GM23338 (cell line): ENCODE measurements at regions not wholly inside any gene's neighbourhood (a gene's known extent, or its start where the extent isn't known, plus 50 kb on each side); places are given as distances from the start of the nearest gene placed in this dataset.

ENCODE experiments used
- CREB1 ChIP-seq: fragments of 250-450 bp; sonication (Bioruptor Pico); IDR thresholded peaks from 2 replicates; pipeline ENCODE4 v1.5.0; 2020; ENCODE audit warnings: low read depth, mild to moderate bottlenecking, moderate library complexity
- EZH2 ChIP-seq: fragments of 200-600 bp; sonication (generic); IDR thresholded peaks from one replicate; pipeline ENCODE4 v1.8.0; 2017; ENCODE audit warnings: antibody characterized with exemption, mild to moderate bottlenecking, low read depth; ENCODE audit not compliant: unreplicated experiment
- EZH2phosphoT487 ChIP-seq: fragments of 200-600 bp; sonication (generic); IDR thresholded peaks from one replicate; pipeline ENCODE4 v1.8.1; 2018; ENCODE audit warnings: antibody characterized with exemption; ENCODE audit not compliant: unreplicated experiment
- POLR2AphosphoS5 ChIP-seq: IDR thresholded peaks from 2 replicates; pipeline ENCODE4 v1.6.1; 2016; ENCODE audit warnings: antibody characterized with exemption, low read depth
- TF ChIP-seq, protein P1 (sequence below), 2 experiments: fragments of 200-600 bp in 1 of 2; sonication (generic) in 1 of 2; conservative IDR thresholded peaks; 2 replicates each; pipeline versions ENCODE4 v1.5.1 to v1.6.1; 2016 to 2017; ENCODE audit warnings: antibody characterized with exemption in 2 of 2, low read depth in 2 of 2, mild to moderate bottlenecking in 2 of 2, moderate library complexity in 1 of 2
- TF ChIP-seq, protein P2 (sequence below): IDR thresholded peaks from one replicate; pipeline ENCODE4 v1.6.1; 2018; ENCODE audit warnings: antibody characterized with exemption; ENCODE audit not compliant: unreplicated experiment

DNA sequence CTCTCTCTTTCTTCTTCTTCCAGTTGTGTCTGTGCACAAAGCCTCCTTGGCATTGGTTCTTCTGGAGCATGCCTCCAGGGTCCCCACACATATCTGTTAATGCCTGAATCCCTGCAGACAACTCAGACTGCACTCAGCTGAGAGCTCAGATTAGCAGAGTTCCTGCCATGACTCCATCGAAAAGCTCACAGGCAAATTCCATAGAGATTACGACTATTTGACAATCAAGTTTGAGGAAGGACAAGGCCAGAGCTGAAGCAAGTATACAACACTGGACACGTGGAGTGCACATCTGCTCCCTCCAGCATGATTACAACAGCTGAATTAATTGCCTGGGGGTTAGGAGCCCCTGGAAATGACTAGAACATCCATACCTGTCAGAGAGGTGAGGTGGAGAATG is 190.7 kb downstream of the INSIG2 start:
- TF ChIP-seq, protein P1, sequence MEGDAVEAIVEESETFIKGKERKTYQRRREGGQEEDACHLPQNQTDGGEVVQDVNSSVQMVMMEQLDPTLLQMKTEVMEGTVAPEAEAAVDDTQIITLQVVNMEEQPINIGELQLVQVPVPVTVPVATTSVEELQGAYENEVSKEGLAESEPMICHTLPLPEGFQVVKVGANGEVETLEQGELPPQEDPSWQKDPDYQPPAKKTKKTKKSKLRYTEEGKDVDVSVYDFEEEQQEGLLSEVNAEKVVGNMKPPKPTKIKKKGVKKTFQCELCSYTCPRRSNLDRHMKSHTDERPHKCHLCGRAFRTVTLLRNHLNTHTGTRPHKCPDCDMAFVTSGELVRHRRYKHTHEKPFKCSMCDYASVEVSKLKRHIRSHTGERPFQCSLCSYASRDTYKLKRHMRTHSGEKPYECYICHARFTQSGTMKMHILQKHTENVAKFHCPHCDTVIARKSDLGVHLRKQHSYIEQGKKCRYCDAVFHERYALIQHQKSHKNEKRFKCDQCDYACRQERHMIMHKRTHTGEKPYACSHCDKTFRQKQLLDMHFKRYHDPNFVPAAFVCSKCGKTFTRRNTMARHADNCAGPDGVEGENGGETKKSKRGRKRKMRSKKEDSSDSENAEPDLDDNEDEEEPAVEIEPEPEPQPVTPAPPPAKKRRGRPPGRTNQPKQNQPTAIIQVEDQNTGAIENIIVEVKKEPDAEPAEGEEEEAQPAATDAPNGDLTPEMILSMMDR (conservative IDR thresholded peaks at IDR 0.05; ENCODE audit: low read depth in 2 of 2): no peak
- TF ChIP-seq CREB1: no peak
- TF ChIP-seq, protein P2, sequence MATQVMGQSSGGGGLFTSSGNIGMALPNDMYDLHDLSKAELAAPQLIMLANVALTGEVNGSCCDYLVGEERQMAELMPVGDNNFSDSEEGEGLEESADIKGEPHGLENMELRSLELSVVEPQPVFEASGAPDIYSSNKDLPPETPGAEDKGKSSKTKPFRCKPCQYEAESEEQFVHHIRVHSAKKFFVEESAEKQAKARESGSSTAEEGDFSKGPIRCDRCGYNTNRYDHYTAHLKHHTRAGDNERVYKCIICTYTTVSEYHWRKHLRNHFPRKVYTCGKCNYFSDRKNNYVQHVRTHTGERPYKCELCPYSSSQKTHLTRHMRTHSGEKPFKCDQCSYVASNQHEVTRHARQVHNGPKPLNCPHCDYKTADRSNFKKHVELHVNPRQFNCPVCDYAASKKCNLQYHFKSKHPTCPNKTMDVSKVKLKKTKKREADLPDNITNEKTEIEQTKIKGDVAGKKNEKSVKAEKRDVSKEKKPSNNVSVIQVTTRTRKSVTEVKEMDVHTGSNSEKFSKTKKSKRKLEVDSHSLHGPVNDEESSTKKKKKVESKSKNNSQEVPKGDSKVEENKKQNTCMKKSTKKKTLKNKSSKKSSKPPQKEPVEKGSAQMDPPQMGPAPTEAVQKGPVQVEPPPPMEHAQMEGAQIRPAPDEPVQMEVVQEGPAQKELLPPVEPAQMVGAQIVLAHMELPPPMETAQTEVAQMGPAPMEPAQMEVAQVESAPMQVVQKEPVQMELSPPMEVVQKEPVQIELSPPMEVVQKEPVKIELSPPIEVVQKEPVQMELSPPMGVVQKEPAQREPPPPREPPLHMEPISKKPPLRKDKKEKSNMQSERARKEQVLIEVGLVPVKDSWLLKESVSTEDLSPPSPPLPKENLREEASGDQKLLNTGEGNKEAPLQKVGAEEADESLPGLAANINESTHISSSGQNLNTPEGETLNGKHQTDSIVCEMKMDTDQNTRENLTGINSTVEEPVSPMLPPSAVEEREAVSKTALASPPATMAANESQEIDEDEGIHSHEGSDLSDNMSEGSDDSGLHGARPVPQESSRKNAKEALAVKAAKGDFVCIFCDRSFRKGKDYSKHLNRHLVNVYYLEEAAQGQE: no peak
- TF ChIP-seq EZH2phosphoT487: no peak
- no peak for TF ChIP-seq EZH2
- TF ChIP-seq POLR2AphosphoS5: no peak
